GM12878 (cell line): ENCODE measurements at regions not wholly inside any gene's neighbourhood (a gene's known extent, or its start where the extent isn't known, plus 50 kb on each side); places are given as distances from the start of the nearest gene placed in this dataset.

ENCODE experiments used
- DPF2 ChIP-seq: fragments of 450-650 bp; IDR thresholded peaks from 2 replicates; pipeline ENCODE4 v1.6.1; 2017; ENCODE audit warnings: mild to moderate bottlenecking
- PML ChIP-seq: IDR thresholded peaks from 2 replicates; pipeline ENCODE4 v1.6.1; 2012; ENCODE audit warnings: low read length, inconsistent platforms
- POLR2AphosphoS5 ChIP-seq: IDR thresholded peaks from 2 replicates; pipeline ENCODE4 v1.6.1; 2011; ENCODE audit warnings: mild to moderate bottlenecking, low read length, inconsistent platforms
- REST ChIP-seq: IDR thresholded peaks from 2 replicates; pipeline ENCODE4 v1.6.1; 2012; ENCODE audit warnings: mild to moderate bottlenecking, low read depth, low read length

DNA sequence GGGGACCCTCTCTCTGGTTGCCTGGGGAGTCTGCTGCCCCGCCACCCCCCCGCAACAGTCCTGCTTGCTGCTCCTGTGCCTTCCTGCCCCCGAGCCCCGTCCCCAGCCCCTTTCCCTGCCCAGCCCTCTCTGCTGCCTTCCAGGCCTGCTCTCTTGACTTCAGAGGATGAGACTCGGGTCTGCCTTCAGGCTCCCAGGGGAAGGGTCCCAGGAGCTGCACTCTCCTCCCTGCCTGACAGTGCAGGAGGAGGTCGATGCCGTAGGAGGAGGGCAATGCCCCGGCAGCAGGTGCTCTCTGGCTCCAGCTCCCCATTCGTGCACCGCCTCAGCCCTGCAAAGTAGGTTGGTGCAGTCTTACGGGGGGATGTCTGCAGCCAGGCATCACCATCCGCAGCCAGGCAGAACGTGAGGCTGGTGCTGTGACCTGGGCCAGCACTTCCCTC is 185.1 kb upstream of the C14orf180 start:
- no peak for TF ChIP-seq POLR2AphosphoS5
- TF ChIP-seq PML: no peak
- no peak for TF ChIP-seq DPF2
- no peak for TF ChIP-seq REST
